IMR-90 (cell line): ENCODE measurements at regions not wholly inside any gene's neighbourhood (a gene's known extent, or its start where the extent isn't known, plus 50 kb on each side); places are given as distances from the start of the nearest gene placed in this dataset.

Experiments used
- ATAC-seq: fragments of 200-7000 bp; cut with Tn5 transposase; 2 replicates; pipeline ENCODE4 v1.9.1; 2020; ENCODE audit warnings: low read depth, mild to moderate bottlenecking, moderate library complexity
- BruUV-seq: library from RNA; stranded (reverse); fragments of 400-500 nt; replicated peaks from 2 replicates; lab custom pipeline; 2021; lab: Mats Ljungman, UMichigan
- CTCF ChIA-PET: fragments of 300-600 bp; formaldehyde crosslinking; extraction: SDS; loops from one replicate; lab custom pipeline; 2021; ENCODE audit warnings: antibody characterized with exemption; lab: Yijun Ruan, JAX
- POLR2A ChIA-PET: fragments of 300-600 bp; sonication (Branson Sonifier 250); formaldehyde crosslinking; loops from one replicate; lab custom pipeline; 2022; ENCODE audit warnings: antibody characterized with exemption; ENCODE audit not compliant: unreplicated experiment; lab: Charles Lee
- DNase-seq: peaks from one replicate; pipeline ENCODE4 v3.0.0; 2013
- H2AFZ ChIP-seq: replicated peaks from 2 replicates; pipeline ENCODE3; 2013; ENCODE audit warnings: low read length, mild to moderate bottlenecking; ENCODE audit not compliant: poor library complexity
- H2AK5ac ChIP-seq: 2 replicates; pipeline ENCODE4 v1.6.1; 2013; ENCODE audit warnings: low read depth, low read length, inconsistent platforms
- H2AK9ac ChIP-seq: replicated peaks from 2 replicates; pipeline ENCODE3; 2013; ENCODE audit warnings: mild to moderate bottlenecking, low read depth, low read length, moderate library complexity; ENCODE audit not compliant: poor library complexity
- H2BK120ac ChIP-seq: 2 replicates; pipeline ENCODE4 v1.6.1; 2013; ENCODE audit warnings: low read depth, low read length, inconsistent platforms
- H2BK15ac ChIP-seq: 3 replicates; pipeline ENCODE4 v1.6.1; 2013; ENCODE audit warnings: low read depth, low read length, inconsistent platforms
- H2BK20ac ChIP-seq: 2 replicates; pipeline ENCODE4 v1.6.1; 2013; ENCODE audit warnings: low read depth, mild to moderate bottlenecking, inconsistent platforms, low read length, moderate library complexity
- H2BK5ac ChIP-seq: 2 replicates; pipeline ENCODE4 v1.6.1; 2013; ENCODE audit warnings: mild to moderate bottlenecking, low read depth, low read length, inconsistent platforms; ENCODE audit not compliant: poor library complexity, severe bottlenecking
- H3K14ac ChIP-seq: replicated peaks from 2 replicates; pipeline ENCODE4 v1.6.1; 2013; ENCODE audit warnings: low read depth, low read length, inconsistent platforms
- H3K18ac ChIP-seq: 2 replicates; pipeline ENCODE4 v1.6.1; 2013; ENCODE audit warnings: low read depth, low read length, control low read depth
- H3K23ac ChIP-seq: 2 replicates; pipeline ENCODE4 v1.6.1; 2013; ENCODE audit warnings: low read depth, low read length, inconsistent platforms
- H3K27ac ChIP-seq: 2 replicates; pipeline ENCODE4 v1.5.1; 2013; ENCODE audit warnings: mild to moderate bottlenecking, control low read depth, low read length; ENCODE audit not compliant: insufficient read depth
- H3K27me3 ChIP-seq: 2 replicates; pipeline ENCODE4 v1.6.1; 2013; ENCODE audit warnings: low read length; ENCODE audit not compliant: control insufficient read depth, insufficient read depth
- H3K36me3 ChIP-seq: 2 replicates; pipeline ENCODE4 v1.6.1; 2013; ENCODE audit warnings: low read length, mixed read lengths; ENCODE audit not compliant: control insufficient read depth, insufficient read depth
- H3K4ac ChIP-seq: 2 replicates; pipeline ENCODE4 v1.6.1; 2013; ENCODE audit warnings: low read depth, low read length, inconsistent platforms
- H3K4me1 ChIP-seq: 2 replicates; pipeline ENCODE4 v1.6.1; 2013; ENCODE audit warnings: low read length, mixed read lengths; ENCODE audit not compliant: control insufficient read depth, insufficient read depth
- H3K4me2 ChIP-seq: 2 replicates; pipeline ENCODE4 v1.6.1; 2013; ENCODE audit warnings: low read depth, mild to moderate bottlenecking, control low read depth, low read length, moderate library complexity
- H3K4me3 ChIP-seq: 2 replicates; pipeline ENCODE4 v1.5.1; 2013; ENCODE audit warnings: low read depth, mild to moderate bottlenecking, control low read depth, low read length, moderate library complexity; ENCODE audit not compliant: insufficient read depth
- H3K56ac ChIP-seq: 2 replicates; pipeline ENCODE4 v1.6.1; 2013; ENCODE audit warnings: low read length, inconsistent platforms; ENCODE audit not compliant: insufficient read depth; ENCODE audit errors: extremely low read depth
- H3K79me1 ChIP-seq, 2 experiments: 2 replicates each; pipeline ENCODE4 v1.6.1; 2013; ENCODE audit warnings: low read length in 2 of 2, inconsistent platforms in 1 of 2, low read depth in 1 of 2
- H3K9ac ChIP-seq: 2 replicates; pipeline ENCODE4 v1.6.1; 2013; ENCODE audit warnings: low read depth, low read length, control low read depth
- H3K9me1 ChIP-seq: 2 replicates; pipeline ENCODE4 v1.6.1; 2013; ENCODE audit warnings: low read length, inconsistent platforms; ENCODE audit not compliant: insufficient read depth
- H3K9me3 ChIP-seq: 2 replicates; pipeline ENCODE4 v1.6.1; 2013; ENCODE audit warnings: low read length; ENCODE audit not compliant: control insufficient read depth, insufficient read depth
- H4K20me1 ChIP-seq: 2 replicates; pipeline ENCODE4 v1.6.1; 2013; ENCODE audit warnings: low read length, inconsistent platforms; ENCODE audit not compliant: insufficient read depth
- H4K5ac ChIP-seq: 2 replicates; pipeline ENCODE4 v1.6.1; 2013; ENCODE audit warnings: mild to moderate bottlenecking, low read depth, low read length, control low read depth
- H4K8ac ChIP-seq, 2 experiments: 2 replicates each; pipeline ENCODE4 v1.6.1; 2013; ENCODE audit warnings: low read depth in 2 of 2, low read length in 2 of 2, control low read depth in 1 of 2, inconsistent platforms in 1 of 2
- H4K91ac ChIP-seq: 2 replicates; pipeline ENCODE4 v1.6.1; 2013; ENCODE audit warnings: low read depth, low read length, inconsistent platforms; ENCODE audit not compliant: insufficient read depth
- BHLHE40 ChIP-seq: fragments of 150-350 bp; IDR thresholded peaks from 2 replicates; pipeline ENCODE4 v1.6.1; 2016; ENCODE audit warnings: mild to moderate bottlenecking, low read depth, low read length
- CEBPB ChIP-seq: IDR thresholded peaks from 2 replicates; pipeline ENCODE4 v1.6.1; 2012; ENCODE audit warnings: low read depth, low read length, improper control_type of control experiment
- CHD1 ChIP-seq: IDR thresholded peaks from 2 replicates; pipeline ENCODE4 v1.6.1; 2012; ENCODE audit warnings: low read depth, low read length, improper control_type of control experiment
- CTCF ChIP-seq: conservative IDR thresholded peaks from 2 replicates; pipeline ENCODE4 v1.5.1; 2012; ENCODE audit warnings: mild to moderate bottlenecking, low read depth, low read length, improper control_type of control experiment
- ELK1 ChIP-seq: fragments of 150-350 bp; IDR thresholded peaks from 2 replicates; pipeline ENCODE4 v1.6.1; 2016; ENCODE audit warnings: low read depth, mild to moderate bottlenecking, low read length, moderate library complexity, borderline replicate concordance
- FOS ChIP-seq: fragments of 150-350 bp; IDR thresholded peaks from 2 replicates; pipeline ENCODE4 v1.6.1; 2016; ENCODE audit warnings: low read depth, low read length
- MAFK ChIP-seq: IDR thresholded peaks from 2 replicates; pipeline ENCODE4 v1.6.1; 2012; ENCODE audit warnings: low read depth, low read length, improper control_type of control experiment
- MAZ ChIP-seq: IDR thresholded peaks from 2 replicates; pipeline ENCODE4 v1.6.1; 2012; ENCODE audit warnings: low read depth, mild to moderate bottlenecking, low read length, improper control_type of control experiment, moderate library complexity, borderline replicate concordance
- MXI1 ChIP-seq: IDR thresholded peaks from 2 replicates; pipeline ENCODE4 v1.6.1; 2012; ENCODE audit warnings: low read depth, mild to moderate bottlenecking, low read length, moderate library complexity, borderline replicate concordance
- NFE2L2 ChIP-seq: fragments of 150-350 bp; IDR thresholded peaks from 2 replicates; pipeline ENCODE4 v1.6.1; 2016; ENCODE audit warnings: low read depth, mild to moderate bottlenecking, low read length
- RAD21 ChIP-seq: IDR thresholded peaks from 2 replicates; pipeline ENCODE4 v1.6.1; 2012; ENCODE audit warnings: low read length, improper control_type of control experiment
- RCOR1 ChIP-seq: IDR thresholded peaks from 2 replicates; pipeline ENCODE4 v1.6.1; 2012; ENCODE audit warnings: mild to moderate bottlenecking, low read length, improper control_type of control experiment; ENCODE audit not compliant: insufficient replicate concordance
- RFX5 ChIP-seq: IDR thresholded peaks from 2 replicates; pipeline ENCODE4 v1.8.0; 2012; ENCODE audit warnings: low read depth, mild to moderate bottlenecking, low read length, moderate library complexity
- USF2 ChIP-seq: fragments of 150-350 bp; IDR thresholded peaks from 2 replicates; pipeline ENCODE4 v1.6.1; 2017; ENCODE audit warnings: mild to moderate bottlenecking, antibody characterized with exemption, low read length, low read depth
- WGBS, 2 experiments: methylation state at CpG; one replicate each; pipeline versions ENCODE4 v1.1.5 to v1.1.7; 2013; ENCODE audit warnings: missing lambda C conversion rate in 2 of 2; ENCODE audit not compliant: insufficient read length in 1 of 2; ENCODE audit errors: extremely low coverage in 2 of 2; 5-methylcytosine and 5-hydroxymethylcytosine counted together
- dilution Hi-C: fragments of 300-500 bp; cut with HindIII; formaldehyde crosslinking; loops from one replicate; pipeline ENCODE4 v1.14.3; 2018; ENCODE audit warnings: low sequenced_read_pairs; ENCODE audit not compliant: unreplicated experiment
- in situ Hi-C: fragments of 300-500 bp; cut with MboI; formaldehyde crosslinking; loops from 3 replicates; pipeline ENCODE4 v1.14.3; 2019; ENCODE audit warnings: low sequenced_read_pairs, inconsistent platforms, mixed read lengths
- intact Hi-C: fragments of 100-400 bp; cut with micrococcal nuclease; formaldehyde crosslinking; loops from 2 replicates; pipeline ENCODE4 v1.10.0; 2022

GRCh38 chr9:105176194-105176593 is 68.3 kb upstream of the SLC44A1 start:
- DNase-seq, result no peak
- Histone ChIP-seq H4K20me1 (no peaks in the 10 kb centered on the region), H3K27ac (no peak overlapping the region), H2BK120ac (no peak overlapping the region), H3K23ac (no peak overlapping the region), H3K4ac (no peak overlapping the region), H2AK9ac (no peak overlapping the region), H3K27me3 (no peaks in the 10 kb centered on the region), H3K14ac (no peak overlapping the region), H4K8ac (no peak overlapping the region), H3K9me3 (no peaks in the 10 kb centered on the region), H3K36me3 (no peaks in the 10 kb centered on the region), H2AK5ac (no peak overlapping the region), H2BK20ac (no peak overlapping the region), H3K4me2 (no peak overlapping the region), H4K91ac (no peak overlapping the region), H2AFZ (no peak overlapping the region), H3K79me1 (no peaks in the 10 kb centered on the region), H3K18ac (no peak overlapping the region), H3K4me3 (no peak overlapping the region), H3K56ac (no peak overlapping the region), H2BK15ac (no peak overlapping the region), H3K9me1 (no peaks in the 10 kb centered on the region), H2BK5ac (no peak overlapping the region), H4K5ac (no peak overlapping the region), H3K4me1 (no peaks in the 10 kb centered on the region), H3K9ac (no peak overlapping the region)
- no peak for ATAC-seq
- intact Hi-C loops, result no loop called here
- TF ChIP-seq CTCF (no peak), MXI1 (no peak), RFX5 (no peak), MAFK (no peak), CHD1 (no peak), FOS (no peak), BHLHE40 (no peak), CEBPB (no peak), RCOR1 (no peak), NFE2L2 (no peak), USF2 (no peak), RAD21 (no peak), MAZ (no peak), ELK1 (no peak)
- ChIA-PET POLR2A (no interaction called here), CTCF (interaction anchor here (1.2 kb wide), 1 partner anchor 237 kb away, joined by 3 read pairs; no protein-coding TSS in a partner anchor)
- BruUV-seq, result no TSS peak
- no CpG with 5 or more reads among the region's 3 CpGs for WGBS, 2 experiments
- dilution Hi-C loops, result no loop called here
- in situ Hi-C loops, result no loop called here
